BJ (cell line): ENCODE measurements at regions not wholly inside any gene's neighbourhood (a gene's known extent, or its start where the extent isn't known, plus 50 kb on each side); places are given as distances from the start of the nearest gene placed in this dataset.

Experiments
- CTCF ChIA-PET: fragments of 350-600 bp; formaldehyde crosslinking; extraction: SDS; loops from one replicate; lab custom pipeline; 2021; ENCODE audit warnings: antibody characterized with exemption, inconsistent platforms; lab: Yijun Ruan, JAX
- POLR2A ChIA-PET: fragments of 300-600 bp; sonication (Branson Sonifier 250); formaldehyde crosslinking; extraction: SDS; loops from one replicate; lab custom pipeline; 2021; ENCODE audit warnings: antibody characterized with exemption; lab: Charles Lee
- DNase-seq: peaks from one replicate; pipeline ENCODE4 v3.0.0-alpha.2; 2011; ENCODE audit warnings: low read depth
- H3K27me3 ChIP-seq: 2 replicates; pipeline ENCODE4 v1.6.0; 2011; ENCODE audit warnings: low read length; ENCODE audit not compliant: control insufficient read depth, insufficient read depth
- H3K36me3 ChIP-seq: 2 replicates; pipeline ENCODE4 v1.5.1; 2011; ENCODE audit warnings: low read length; ENCODE audit not compliant: control insufficient read depth, insufficient read depth
- H3K4me3 ChIP-seq: 2 replicates; pipeline ENCODE4 v1.5.1; 2011; ENCODE audit warnings: low read depth, mild to moderate bottlenecking, control low read depth, low read length
- CTCF ChIP-seq: IDR thresholded peaks from 2 replicates; pipeline ENCODE4 v1.5.1; 2011; ENCODE audit warnings: low read depth, mild to moderate bottlenecking, control low read depth, inconsistent platforms, low read length, moderate library complexity; ENCODE audit not compliant: insufficient read depth

DNA sequence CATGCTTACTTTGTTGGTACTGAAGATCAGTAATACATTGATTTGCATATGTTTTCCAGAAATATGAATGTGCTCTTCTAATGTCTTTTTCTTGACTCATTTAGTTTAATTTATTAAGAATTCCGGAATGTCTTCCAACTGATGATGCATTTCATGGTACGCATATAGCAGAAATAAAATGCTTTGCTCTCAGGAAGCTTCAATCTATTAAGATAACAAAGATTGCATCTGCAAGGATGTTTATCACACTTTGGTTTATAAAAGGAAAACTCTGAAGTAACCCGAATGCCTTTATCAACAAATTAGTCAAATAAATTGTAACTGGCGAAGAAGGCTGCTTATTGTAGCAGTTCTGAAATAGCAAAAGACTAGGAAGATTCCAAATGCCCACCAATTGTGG, 166.4 kb upstream of the LMNTD1 start:
- no peaks in the 10 kb centered on the region for H3K36me3 ChIP-seq
- ChIA-PET POLR2A (no interaction called here), CTCF (no interaction called here)
- no peak overlapping the region for H3K4me3 ChIP-seq
- DNase-seq: no peak
- TF ChIP-seq CTCF: no peak
- H3K27me3 ChIP-seq: no peaks in the 10 kb centered on the region

DNA sequence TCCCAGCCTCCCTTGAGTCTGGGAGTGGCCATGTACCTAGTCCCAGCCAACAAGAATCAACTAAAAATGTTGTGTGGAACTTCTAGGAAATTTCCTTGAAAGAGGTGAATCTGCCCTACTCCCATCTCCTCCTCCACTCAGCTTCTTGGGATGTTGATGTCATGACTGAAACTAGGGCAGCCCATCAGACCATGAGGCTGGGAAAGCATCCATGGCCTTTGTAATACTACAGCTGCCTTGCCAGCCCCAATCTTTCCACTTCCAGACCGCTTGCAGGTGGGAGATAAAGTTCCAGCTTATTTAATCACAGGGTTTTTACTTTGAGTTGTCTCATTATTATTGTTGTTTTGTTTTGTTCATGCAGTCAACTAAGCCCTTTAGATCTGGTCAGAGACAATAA, 170.3 kb upstream of the LMNTD1 start:
- Histone ChIP-seq H3K27me3 (no peaks in the 10 kb centered on the region), H3K36me3 (no peaks in the 10 kb centered on the region), H3K4me3 (no peak overlapping the region)
- CTCF ChIA-PET: interaction anchor here (1.2 to 1.4 kb wide), 2 partner anchors 10 to 29 kb away, joined by 3 read pairs; no protein-coding TSS in a partner anchor
- no peak for DNase-seq
- POLR2A ChIA-PET: no interaction called here
- TF ChIP-seq CTCF: no peak

GRCh38 chr12:25723921-25724491, 170.9 kb upstream of the LMNTD1 start:
- Histone ChIP-seq H3K4me3 (no peak overlapping the region), H3K27me3 (no peaks in the 10 kb centered on the region), H3K36me3 (no peaks in the 10 kb centered on the region)
- ChIA-PET CTCF (interaction anchor here (0.9 to 1.4 kb wide), 2 partner anchors 10 to 28 kb away, joined by 3 read pairs; no protein-coding TSS in a partner anchor), POLR2A (no interaction called here)
- no peak for DNase-seq
- TF ChIP-seq CTCF: no peak

DNA sequence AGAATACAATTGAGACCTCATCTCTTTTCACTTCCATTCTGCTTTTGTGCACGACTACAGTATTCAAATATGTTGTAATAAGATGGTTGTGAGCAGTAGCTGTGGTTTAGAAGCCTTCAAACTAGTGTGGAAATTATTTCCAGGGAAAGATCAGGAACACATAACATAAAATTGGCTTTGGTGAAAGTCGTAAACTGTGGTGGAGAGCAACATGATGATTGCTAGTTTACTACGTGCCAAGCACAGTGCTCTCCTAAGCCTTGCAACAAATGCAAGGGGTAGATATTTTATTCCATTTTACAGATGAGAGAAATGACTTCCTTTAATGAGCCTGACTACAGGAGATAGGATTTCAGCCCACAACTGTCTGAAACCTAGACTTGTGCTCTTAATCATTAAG, 172.4 kb upstream of the LMNTD1 start:
- TF ChIP-seq CTCF: no peak
- DNase-seq: no peak
- H3K36me3 ChIP-seq: no peaks in the 10 kb centered on the region
- H3K4me3 ChIP-seq: no peak overlapping the region
- POLR2A ChIA-PET: interaction anchor here (0.6 kb wide), 1 partner anchor 338 kb away, joined by 3 read pairs; no protein-coding TSS in a partner anchor
- CTCF ChIA-PET: no interaction called here
- H3K27me3 ChIP-seq: no peaks in the 10 kb centered on the region

- CTCF ChIA-PET: interaction anchor here (0.8 kb wide), 1 partner anchor 289 kb away, joined by 3 read pairs; no protein-coding TSS in a partner anchor
- DNase-seq: peak; percentile 43
- H3K27me3 ChIP-seq: no peaks in the 10 kb centered on the region
- TF ChIP-seq CTCF: no peak
- no peak overlapping the region for H3K4me3 ChIP-seq
- POLR2A ChIA-PET: interaction anchor here (0.6 kb wide), 1 partner anchor 339 kb away, joined by 3 read pairs; no protein-coding TSS in a partner anchor
- no peaks in the 10 kb centered on the region for H3K36me3 ChIP-seq
Observed at GRCh38 chr12:25725931-25726330, 172.8 kb upstream of the LMNTD1 start.
